NT2/D1 (cell line): ENCODE measurements at regions not wholly inside any gene's neighbourhood (a gene's known extent, or its start where the extent isn't known, plus 50 kb on each side); places are given as distances from the start of the nearest gene placed in this dataset.

Experiments
- YY1 ChIP-seq: IDR thresholded peaks from 2 replicates; pipeline ENCODE4 v1.6.1; 2011; ENCODE audit not compliant: insufficient read length, insufficient read depth
- ZNF274 ChIP-seq: IDR thresholded peaks from 2 replicates; pipeline ENCODE4 v1.6.1; 2011; ENCODE audit warnings: mild to moderate bottlenecking, low read depth, low read length

DNA sequence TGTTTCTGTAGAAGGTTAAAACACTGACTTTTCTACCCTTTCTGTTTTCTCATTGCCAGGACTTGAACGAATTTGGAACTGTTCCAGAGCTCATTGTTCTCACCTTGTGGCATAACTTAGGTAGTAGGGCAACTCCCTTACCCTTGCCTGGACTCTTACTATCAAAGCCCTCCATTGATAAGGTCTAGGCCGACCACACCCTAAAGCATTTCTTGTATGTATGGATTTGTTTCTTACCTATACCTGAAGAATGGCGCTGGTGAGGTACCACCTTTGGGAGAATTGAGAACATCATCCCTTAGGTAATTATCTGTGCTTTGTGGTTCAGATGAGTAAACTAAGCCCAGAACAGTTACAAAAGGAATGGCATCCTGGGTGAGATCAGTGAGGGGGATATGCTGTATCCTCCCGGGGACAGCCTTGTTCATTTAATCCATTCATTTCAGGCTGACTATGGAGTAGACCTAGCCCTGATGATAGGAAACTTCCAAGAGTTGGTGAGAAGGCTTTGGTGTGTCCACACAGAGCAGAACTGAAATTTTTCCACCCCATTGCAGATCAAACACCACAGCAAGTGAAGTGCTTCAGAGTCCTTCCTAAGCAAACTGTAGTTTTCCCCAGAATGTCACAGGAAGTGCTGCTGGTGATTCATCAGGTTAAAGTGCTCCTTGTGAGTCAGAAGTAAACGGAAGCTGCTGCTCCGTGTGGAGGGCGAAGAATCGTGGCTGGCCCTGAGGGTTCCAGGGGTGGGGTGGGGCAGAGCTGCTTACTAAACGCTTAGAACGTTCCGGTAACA, 113.0 kb downstream of the TEX26 start:
- TF ChIP-seq ZNF274 = no peak
- TF ChIP-seq YY1 = no peak
